Central memory CD8-positive, alpha-beta T cell (primary cell): ENCODE measurements at regions not wholly inside any gene's neighbourhood (a gene's known extent, or its start where the extent isn't known, plus 50 kb on each side); places are given as distances from the start of the nearest gene placed in this dataset.

Experiments used
- ATAC-seq: fragments of 150-1000 bp; cut with Tn5 transposase; replicated peaks from 2 replicates; pipeline ENCODE4 v1.10.0; 2022; ENCODE audit warnings: mild to moderate bottlenecking, moderate FRiP score, moderate number of reproducible peaks; ENCODE audit not compliant: poor library complexity, severe bottlenecking; ENCODE audit errors: extremely low read depth
- DNase-seq, 2 donors: peaks; one replicate each; pipeline ENCODE4 v3.0.0; 2021; ENCODE audit warnings: low spot score in 2 of 2
- H3K27ac Mint-ChIP-seq: one replicate; pipeline ENCODE4 v1.8.0; 2022; ENCODE audit warnings: low read depth, mild to moderate bottlenecking, moderate library complexity, mixed read lengths
- H3K27me3 Mint-ChIP-seq: one replicate; pipeline ENCODE4 v1.8.0; 2022; ENCODE audit warnings: mixed read lengths
- H3K36me3 Mint-ChIP-seq: one replicate; pipeline ENCODE4 v1.8.0; 2022; ENCODE audit warnings: mild to moderate bottlenecking, moderate library complexity, mixed read lengths; ENCODE audit not compliant: insufficient read depth
- H3K4me1 Mint-ChIP-seq: one replicate; pipeline ENCODE4 v1.8.0; 2022; ENCODE audit warnings: mixed read lengths
- H3K4me3 Mint-ChIP-seq: one replicate; pipeline ENCODE4 v1.8.0; 2022; ENCODE audit warnings: mild to moderate bottlenecking, moderate library complexity, mixed read lengths
- H3K9me3 Mint-ChIP-seq: one replicate; pipeline ENCODE4 v1.8.0; 2022; ENCODE audit warnings: mixed read lengths

DNA sequence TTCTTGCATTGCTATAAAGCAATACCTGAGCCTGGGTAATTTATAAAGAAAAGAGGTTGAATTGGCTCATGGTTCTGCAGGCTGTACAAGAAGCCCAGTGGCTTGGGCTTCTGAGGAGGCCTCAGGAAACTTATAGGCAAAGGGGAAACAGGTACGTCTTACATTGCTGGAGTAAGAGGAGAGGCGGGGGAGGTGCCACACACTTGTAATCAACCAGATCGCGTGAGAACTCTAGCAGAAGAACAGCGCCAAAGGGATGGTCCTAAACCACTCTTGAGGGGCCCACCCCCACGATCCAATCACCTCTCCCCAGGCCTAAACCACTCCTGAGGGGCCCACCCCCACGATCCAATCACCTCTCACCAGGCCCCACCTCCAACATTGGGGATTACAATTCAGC, 50.6 kb upstream of the SHOX start:
- Mint-ChIP-seq H3K36me3 (no peaks in the 10 kb centered on the region), H3K4me1 (no peaks in the 10 kb centered on the region), H3K4me3 (no peak overlapping the region), H3K27ac (no peak overlapping the region), H3K9me3 (peaks cover 42% of the 10 kb centered on the region), H3K27me3 (no peaks in the 10 kb centered on the region)
- ATAC-seq (no peak), DNase-seq (no peak)
